Hematopoietic multipotent progenitor cell treated with erythropoietin and hydrocortisone succinate and interleukin-3 and kit ligand, for 4 days (in vitro differentiated cells): ENCODE measurements at regions not wholly inside any gene's neighbourhood (a gene's known extent, or its start where the extent isn't known, plus 50 kb on each side); places are given as distances from the start of the nearest gene placed in this dataset.

Source experiments
- DNase-seq: peaks from one replicate; pipeline ENCODE4 v3.0.0-alpha.2; 2015

DNA sequence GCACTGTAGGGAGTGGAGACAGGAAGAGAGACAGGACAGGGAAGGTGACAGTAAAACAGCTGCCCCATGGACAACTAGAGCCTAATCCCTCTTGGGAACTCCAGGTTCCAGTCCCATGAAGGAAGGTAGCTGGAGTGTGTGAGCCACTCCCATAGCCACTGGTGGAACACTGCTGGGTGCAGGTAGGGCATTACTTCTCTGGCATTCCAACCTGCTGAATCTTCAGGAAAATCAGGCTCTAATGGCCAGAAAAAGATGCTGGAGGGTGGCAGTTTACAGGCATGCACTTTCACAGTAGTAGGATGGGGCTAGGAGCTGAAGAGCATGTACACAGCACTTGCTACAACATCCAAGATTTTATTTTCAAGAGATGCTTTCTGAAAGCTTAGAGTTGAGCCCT, 259.4 kb downstream of the AUH start:
- DNase-seq: no peak

DNA sequence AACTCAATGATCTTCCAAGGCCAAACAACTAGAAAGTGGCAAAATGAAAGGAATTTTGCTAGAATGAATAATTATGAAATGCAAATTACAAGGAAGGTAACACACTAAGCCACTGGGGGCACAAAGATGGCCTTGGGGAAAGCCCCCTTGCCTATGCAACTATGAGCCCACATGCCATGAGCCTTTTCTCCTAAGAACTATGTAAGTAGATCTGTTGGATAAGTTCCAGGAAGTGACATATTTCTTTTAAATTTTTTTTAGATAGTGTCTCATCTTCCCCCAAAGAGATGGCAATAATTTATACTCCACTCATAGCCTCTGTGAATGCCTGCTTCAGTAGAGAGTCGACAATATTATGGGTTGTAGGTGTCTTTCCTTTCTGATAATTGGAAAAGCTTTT, 257.8 kb downstream of the AUH start:
- no peak for DNase-seq

DNA sequence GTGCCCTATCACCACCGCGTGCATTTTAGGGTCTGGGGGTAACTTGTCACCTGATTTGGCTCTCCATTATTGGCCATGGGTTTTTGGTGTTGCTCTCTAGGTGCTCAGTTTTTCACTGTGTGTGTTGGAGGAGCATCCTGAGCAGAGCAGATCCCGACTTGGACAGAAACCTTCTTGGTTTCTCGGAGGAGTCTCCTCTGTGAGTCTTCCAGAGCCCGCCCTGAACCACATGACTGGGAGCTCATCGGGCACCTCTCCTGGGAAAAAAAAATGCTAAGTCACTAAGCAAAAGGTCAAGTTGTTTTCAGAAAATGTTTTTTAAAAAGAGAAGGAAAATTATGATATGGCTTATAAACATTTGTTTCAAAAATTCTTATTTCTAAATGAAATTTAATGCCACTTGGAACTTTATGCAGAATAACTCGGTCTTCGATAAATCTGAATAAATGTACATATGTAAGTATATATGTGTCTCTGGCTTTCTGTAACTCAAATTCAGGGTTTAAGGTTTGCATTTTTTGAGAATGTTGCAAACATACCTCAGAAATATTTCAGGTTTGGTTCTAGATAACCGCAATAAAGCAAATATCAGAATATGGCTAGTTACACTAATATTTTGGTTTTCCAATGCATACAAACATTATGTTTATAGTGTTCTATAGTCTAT, 255.2 kb downstream of the AUH start:
- DNase-seq: no peak

DNA sequence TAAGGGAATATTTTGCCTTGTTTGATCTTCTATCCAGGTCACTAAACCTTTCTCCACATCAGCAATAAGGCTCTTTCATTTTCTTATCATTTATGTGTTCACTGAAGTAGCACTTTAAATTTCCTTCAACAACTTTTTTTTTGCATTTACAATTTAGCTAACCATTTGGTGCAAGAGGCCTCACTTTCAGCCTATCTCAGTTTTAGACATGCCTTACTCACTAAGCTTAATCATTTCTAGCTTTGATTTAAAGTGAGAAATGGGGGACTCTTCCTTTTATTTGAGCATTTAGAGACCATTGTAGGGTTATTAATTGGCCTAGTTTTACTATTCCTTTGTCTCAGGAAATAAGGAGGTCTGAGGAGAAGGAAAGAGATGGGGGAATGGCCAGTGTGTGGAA, 250.5 kb downstream of the AUH start:
- no peak for DNase-seq

DNA sequence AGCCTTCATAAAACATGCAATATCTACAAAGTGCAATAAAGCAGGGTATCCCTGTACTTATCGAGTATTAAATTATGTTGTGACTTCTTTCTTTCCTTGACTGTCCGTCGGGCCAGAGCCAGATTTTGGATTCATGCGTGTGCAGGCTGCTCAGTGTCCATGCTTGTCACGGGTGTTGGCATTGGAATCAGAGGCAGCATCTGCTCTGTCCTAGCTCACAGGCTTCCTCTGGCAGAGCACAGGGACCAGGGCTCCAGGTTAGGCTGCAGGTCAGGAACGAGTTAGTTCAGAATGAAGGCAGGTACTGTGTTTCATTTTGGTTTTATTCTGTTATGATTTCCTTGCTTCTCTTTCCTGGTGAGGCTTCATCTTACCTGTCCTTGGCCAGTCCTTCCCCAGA, 249.8 kb downstream of the AUH start:
- no peak for DNase-seq

DNA sequence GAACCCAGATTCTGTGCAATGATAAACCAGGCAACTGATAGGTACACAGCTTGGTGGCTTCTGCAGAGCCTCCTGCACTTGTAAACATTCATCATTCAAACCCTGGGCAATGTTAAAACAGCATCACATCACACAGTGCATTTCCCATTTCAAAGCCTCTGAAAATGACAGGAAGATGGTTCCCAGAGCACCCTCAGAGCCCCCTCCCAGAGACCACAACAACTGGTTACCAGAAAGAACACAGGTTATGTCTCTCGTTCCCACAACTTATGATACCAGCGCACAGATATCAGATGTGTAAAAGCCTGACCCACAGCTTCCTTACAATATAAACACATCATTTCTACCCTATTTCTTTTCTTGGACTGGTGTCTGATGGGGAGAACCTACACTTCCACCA, 248.7 kb downstream of the AUH start:
- DNase-seq: no peak

DNA sequence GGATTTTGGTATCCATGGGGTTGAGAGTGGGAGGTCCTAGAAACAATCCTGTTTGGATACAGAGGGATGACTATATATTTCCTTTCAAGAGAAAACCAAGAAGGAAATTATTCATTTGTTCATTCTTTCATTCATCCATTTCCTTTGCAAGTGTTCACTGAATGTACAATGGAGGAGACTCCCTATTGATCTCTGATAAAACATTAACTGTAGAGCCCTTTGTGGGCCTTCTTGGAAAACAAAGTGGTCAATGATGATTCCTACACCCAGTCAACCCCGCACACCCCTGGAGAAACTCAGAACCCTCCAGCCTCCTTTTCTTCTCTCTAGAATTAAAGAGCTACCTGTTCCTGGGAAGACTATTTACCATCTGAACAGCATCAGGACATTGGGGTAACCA, 247.3 kb downstream of the AUH start:
- DNase-seq: no peak

DNA sequence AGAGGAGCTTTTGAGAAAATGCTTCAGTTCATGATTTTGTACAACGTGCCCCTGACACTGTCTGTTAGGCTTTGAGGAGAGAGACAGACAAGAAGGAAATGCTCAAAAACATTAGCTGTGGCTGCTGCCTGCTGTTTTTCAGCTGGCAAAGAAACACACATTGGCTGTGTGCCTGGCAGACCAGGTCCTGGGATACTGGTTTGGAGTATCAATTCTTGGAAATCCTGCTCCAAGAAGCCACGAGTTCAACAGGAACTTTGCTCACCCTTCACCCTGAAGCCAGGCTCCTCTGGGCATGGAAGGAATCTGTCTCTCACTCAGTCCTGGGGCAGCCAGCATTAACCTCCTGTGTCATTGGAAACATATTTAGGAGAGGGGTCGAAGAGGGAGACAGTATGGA, 245.5 kb downstream of the AUH start:
- DNase-seq: no peak

DNA sequence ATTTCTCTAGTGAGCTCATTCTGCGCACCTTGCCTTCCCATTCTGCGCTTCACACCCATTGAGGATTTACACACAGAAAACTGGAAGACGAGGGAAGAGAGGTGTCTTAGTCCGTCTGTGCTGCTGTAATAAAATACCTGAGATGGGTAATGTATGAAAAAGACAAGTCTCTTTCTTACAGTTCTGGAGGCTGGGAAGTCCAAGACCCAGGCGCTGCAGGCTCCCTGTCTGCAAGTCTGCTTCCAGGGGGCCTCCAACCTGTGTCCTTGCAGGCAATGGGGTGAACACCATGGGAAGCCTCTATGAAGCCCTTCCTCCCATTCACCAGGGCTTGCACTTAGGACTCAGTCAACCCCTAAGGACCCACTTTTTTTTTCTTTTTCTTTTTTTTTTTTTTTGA, 245.0 kb downstream of the AUH start:
- no peak for DNase-seq

DNA sequence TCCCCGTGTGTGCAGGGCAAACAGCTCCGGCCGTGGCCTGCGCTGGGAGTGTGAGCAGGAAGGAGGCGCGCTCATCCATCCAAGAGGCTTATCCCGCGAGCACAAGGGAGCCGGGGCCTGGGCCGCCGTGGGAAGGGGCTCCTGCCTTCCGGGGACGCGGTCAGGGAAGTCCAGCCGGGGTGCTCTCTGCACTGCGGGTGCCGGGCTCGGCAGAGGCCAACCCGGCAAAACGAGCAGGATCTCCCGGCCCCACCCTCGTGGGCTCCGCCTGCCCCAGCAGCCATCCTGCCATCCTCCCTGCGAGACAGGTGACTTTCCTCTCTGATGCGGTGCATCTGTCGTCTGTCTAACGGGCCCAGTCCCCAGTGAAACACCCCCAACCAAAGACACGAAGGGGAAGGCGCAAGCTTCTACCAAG, 244.2 kb downstream of the AUH start:
- no peak for DNase-seq

DNA sequence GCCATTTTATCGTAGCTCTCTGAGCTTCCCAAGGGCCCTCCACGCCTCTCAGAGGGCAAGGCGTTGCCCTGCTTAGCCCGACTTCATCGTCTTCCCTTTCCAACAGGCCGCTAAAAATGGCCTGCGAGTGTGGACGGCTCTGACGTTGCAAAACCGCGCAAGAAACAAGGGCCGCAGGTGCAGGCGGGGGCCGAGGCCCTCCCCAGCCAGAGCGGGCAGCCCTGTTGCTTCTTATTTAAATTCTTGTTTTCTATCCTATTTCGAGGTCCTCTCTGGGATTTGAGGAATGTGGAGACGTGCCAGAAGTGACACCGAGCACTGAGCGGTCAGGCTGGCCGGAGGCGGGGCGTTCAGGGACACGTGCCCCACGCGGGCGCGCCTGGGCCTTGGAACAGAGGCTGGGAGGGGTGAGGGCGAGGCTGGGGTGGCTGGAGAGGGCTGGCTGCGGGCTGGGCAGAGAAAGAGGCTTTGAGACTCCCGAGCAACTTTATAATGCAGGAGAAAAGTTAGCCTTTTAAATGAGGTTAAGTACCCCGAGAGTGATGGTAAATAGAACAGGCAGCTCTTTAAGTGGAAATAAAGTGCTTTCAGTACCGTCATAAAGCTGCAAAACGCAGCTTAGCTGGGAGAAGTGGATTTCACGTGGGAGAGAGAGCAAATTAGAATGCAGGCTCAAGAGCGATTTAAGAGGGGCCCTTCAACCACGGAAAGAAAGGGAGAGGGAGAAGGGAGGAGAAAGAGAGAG, 243.6 kb downstream of the AUH start:
- peak; percentile 45 for DNase-seq

DNA sequence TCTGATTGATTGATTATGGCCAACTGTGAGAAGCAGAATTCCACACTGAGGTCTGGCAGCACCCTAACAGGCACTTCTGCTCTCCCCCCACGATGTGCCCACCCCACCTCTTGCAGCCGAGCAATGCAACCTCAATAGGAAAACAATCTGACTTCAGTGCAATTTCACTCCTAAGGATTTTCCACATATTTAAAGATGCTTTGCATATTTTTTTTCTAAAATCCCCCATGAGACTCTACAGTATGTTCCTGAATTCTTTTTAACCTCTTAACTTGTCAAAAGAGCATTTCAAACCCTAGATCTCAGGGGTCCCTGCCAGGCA, 243.1 kb downstream of the AUH start:
- no peak for DNase-seq

DNA sequence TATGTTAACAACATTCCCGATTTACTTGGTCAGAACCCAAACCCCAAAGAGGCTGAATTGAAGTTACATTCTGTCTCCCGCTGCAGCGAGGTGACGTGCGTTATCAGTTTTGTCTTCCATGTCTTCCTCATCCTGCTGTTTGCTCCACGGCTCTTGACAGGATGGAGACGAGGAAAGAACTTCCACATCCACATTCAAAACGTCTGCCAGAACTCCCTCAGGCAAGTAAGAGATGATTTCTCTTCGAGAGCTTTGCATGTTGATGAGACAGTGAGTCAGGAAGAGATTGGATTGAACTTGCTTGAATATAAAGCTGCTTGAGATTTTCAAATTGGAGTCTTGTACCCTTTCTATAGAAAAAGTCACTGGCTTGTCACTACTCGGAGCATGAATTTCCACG, 242.6 kb downstream of the AUH start:
- DNase-seq: no peak

DNA sequence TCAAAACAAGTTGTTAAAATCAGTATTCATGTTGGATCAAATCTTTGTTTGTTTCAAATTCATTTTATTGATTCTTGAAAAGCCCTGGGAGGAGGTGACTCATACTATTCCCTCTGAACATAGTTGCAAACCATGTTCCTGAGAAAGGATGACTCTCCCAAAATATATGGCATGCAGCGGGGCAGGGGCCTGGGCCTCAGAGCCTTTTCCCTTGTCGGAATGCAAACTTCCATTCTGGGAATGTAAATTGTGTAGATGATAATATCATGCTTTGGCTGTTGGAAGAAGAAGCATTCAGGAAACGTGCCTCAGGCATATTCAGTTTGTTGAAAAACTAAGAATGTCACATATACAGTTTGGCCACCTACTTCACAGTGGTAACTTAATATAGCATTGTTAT, 242.0 kb downstream of the AUH start:
- DNase-seq: no peak

DNA sequence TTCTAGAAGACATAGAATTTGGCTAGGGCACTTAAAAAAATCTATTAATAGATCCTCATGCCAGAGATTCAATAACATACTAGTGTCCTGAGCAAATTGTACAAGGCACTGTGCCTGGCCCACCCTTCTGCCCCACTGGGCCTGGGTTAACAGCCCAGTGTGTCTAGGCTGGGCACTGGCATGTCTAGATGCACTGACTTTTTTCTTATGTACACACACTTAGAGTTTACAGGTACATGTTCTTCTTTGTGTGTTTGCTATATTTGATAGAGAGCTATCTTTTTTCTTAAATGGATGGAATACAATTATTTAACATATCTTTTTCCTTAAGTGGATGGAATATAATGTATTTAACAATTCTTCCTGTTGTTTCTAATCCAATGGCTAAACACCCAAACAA, 241.5 kb downstream of the AUH start:
- DNase-seq: no peak

DNA sequence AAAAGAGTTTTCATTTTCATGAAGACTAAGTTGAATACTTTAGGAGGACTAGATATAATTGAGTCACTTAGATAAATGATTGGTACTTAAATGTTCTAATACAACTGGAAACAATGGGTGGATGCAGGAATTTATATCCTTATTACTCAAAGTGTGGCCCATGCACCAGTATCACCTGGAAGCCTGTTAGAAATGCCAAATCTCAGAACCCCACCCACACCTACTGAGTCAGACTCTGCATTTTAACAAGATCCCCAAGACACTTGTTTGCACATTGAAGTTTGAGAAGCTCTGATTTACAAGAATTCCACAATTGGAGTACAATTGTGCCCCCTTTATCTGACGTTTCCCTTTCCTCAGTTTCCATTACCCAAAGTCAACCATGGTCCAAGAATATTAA, 239.0 kb downstream of the AUH start:
- DNase-seq: no peak

DNA sequence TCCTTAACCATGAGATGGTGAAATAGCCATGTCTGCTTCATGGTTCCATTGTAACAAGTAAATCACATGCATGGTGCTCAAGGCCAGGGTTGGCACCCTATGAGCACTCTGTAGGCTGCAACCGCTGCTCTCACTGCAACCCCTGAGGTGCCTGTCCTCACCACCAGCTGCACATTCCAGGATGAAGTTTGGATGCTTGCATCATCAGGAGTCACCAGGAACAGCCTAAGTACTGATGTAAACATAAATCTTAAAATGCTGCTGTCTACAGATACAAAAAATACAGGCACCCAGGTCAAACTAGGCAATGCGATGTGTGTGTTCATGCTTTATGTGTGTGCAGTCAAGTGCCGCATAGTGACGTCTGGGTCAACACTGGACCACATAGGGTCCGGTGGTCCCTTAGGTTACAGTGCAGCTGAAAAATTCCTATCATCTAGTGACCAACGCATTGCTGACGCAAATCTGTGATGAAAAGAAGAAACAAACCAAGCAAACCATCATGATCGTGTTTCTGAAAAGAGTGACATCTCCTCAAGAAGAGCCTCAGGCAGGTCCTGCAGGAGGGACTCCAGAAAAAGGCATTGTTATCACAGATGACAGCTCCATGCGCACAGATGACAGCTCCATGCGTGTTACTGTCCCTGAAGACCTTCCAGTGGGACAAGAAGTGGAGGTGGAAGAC, 234.8 kb downstream of the AUH start:
- DNase-seq: no peak

DNA sequence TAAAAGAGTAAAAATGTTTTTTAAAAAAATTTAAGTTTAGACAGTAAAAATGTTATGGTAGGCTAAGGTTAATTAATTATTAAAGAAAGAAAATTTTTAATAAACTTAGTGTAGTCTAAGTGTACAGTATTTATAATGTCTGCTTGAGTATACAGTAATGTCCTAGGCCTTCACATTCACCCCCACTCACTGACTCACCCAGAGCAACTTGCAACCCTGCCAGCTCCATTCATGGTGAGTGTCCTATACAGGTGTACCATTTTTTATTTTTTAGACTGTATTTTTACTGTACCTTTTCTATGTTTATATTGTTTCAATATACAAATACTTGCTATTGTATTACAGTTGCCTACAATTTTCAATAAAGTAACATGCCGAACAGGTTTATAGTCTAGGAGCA, 234.1 kb downstream of the AUH start:
- no peak for DNase-seq

DNA sequence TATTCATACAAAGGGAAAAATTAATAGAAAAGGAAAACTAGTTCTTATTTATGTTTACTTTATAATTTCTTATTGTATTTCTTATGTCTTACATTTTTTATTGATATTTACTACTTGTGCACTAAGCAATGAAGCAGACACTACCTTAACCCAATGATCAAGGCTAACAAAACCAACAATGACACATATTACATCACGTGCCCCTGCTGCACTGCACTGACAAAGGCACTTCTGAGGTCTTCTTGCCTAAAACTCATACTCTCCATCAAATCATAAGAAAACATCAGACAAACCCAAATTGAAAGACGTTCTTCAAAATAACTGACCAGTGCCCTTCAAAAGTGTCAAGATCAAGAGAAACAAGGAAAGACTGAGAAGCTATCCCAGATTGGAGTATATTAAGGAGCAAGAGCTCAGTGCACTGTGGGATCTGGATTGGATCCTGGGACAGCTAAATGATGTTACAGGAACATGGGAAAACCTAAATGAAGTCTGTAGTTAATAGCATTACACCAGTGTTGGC, 230.9 kb downstream of the AUH start:
- no peak for DNase-seq

DNA sequence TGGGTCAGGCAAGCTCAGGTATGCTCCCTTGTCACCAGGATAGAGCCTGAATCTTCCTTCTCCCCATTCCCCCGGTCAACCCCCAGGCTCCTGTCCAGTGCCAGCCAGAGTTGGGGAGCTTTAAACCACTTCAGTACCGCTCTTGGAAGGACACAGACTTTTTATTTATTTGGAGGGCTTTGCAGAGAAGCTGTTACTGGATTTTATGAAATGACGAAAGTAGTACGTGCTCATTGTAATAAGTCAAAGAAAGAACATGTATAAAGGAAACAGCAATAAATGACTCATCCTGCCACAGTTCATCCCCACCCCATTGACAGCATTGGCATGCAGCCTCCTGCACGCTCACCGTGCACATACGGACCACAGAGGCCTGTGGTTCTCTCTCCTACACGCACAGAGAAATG, 230.3 kb downstream of the AUH start:
- DNase-seq: peak; percentile 78

DNA sequence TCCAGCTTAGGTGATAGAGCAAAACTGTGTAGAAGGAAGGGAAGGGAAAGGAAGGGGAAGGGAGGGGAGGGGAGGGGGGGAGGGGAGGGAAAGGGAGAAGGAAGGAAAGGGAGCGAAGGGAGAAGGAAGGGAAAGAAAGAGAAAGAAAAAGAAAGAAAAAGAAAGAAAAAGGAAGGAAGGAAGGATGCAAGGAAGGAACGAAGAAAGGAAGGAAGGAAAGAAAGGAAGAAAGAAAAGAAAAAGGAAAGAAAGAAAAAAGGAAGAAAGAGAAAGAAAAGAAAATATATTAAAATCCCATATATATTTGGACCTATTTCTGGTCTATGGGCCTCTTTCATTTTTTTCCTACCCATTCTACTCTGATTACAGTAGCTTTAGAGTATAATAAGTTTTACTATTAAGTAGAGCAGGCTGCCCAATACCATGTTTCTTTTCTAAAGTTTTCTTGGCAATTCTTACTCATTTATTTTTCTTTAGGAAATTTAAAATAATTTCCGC, 229.1 kb downstream of the AUH start:
- no peak for DNase-seq

DNA sequence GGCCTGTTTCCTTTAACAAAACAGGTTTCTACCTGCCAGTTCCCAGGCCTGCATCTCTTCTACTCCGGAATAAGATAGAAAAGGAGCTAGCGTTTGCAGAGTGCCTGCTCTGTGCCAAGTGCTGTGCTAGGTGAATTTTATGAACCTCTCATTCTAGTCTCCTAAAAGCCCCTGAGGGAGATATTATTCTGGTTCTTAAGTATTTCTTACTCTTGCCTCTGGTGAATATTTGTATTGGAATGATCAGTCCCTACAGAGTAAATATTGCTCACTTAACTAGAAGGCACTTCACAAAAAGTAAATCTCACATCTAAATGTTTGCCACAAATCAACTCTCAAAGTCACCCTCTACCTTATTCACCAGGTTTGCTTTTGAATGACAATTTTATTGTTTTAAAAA, 227.1 kb downstream of the AUH start:
- no peak for DNase-seq

DNA sequence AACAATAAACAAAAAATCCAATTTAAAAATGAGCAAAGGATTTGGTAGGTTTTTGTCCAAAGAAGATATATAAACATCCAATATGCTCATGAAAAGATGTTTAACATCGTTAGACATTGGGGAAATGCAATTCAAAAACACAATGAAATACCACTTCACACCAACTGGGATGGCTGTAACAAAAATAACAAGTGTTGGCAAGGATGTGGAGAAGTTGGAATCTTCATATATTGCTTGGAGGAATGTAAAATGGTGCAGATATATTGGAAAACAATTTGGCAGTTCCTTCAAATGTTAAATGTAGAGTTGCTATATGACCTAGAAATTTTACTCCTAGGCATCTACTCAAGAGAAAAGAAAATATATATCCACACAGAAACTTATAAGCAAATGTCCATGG, 224.3 kb downstream of the AUH start:
- DNase-seq: no peak

DNA sequence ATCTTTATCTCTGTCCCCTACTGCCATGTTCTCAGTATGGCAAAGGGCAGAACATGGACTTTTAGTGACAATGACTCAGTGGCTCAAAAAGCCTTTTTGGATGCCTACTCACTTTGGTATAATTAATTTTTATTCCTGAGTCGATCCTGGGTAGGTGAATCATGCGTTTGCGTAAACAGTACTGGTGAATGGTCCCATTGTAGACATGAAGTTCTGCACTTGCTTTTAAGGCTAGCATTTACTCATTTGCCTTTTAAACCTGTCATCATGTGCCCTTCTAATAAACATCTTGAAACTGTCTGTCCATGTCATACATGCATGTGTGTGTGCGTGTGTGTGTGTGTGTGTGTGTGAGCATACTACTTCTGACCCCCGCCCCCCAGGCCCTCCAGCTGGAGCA, 223.0 kb downstream of the AUH start:
- no peak for DNase-seq
